Gastrocnemius medialis (tissue), 4 donors: ENCODE measurements at regions not wholly inside any gene's neighbourhood (a gene's known extent, or its start where the extent isn't known, plus 50 kb on each side); places are given as distances from the start of the nearest gene placed in this dataset.

ENCODE experiments used
- CTCF ChIP-seq, 5 experiments: fragments of 450-650 bp in 3 of 5; fragments of 200-600 bp in 2 of 5; sonication (generic) in 2 of 5; IDR thresholded peaks in 4 of 5; conservative IDR thresholded peaks in 1 of 5; 1 replicate in 4 of 5; 2 replicates in 1 of 5; pipeline ENCODE4 v1.5.1; 2016 to 2019; ENCODE audit warnings: antibody characterized with exemption in 5 of 5, mild to moderate bottlenecking in 3 of 5, moderate library complexity in 3 of 5
- POLR2A ChIP-seq, 2 donors: fragments of 450-650 bp; IDR thresholded peaks; one replicate each; pipeline ENCODE4 v1.6.1; 2017; ENCODE audit warnings: antibody characterized with exemption in 2 of 2, mild to moderate bottlenecking in 2 of 2, moderate library complexity in 2 of 2

GRCh38 chrX:10725071-10725470 is 104.7 kb upstream of the MID1 start:
- no peak for TF ChIP-seq CTCF (IDR thresholded peaks at IDR 0.05 in 4 of 5, conservative IDR thresholded peaks at IDR 0.05 in 1 of 5)
- no peak for TF ChIP-seq POLR2A (IDR thresholded peaks at IDR 0.05)
